ENCODE measurements at regions not wholly inside any gene's neighbourhood (a gene's known extent, or its start where the extent isn't known, plus 50 kb on each side); places are given as distances from the start of the nearest gene placed in this dataset.
A peak's percentile ranks its signal among the peaks of the same experiment; 100 is the strongest.

GRCh38 chr1:221840511-221841243 is 98.8 kb upstream of the DUSP10 start:
- no peaks in the 10 kb centered on the region for H3K36me3 ChIP-seq
- intact Hi-C loops (cut with DNase I), result no loop called here
- no peak for FAIRE-seq
- 80 to 84% methylated on average over 5 of the region's 5 CpGs for WGBS, 2 donors
- H3K9me3 ChIP-seq, result no peaks in the 10 kb centered on the region
- no peak overlapping the region for H3K4me3 ChIP-seq
- H3K4me1 ChIP-seq, result peaks cover 0 to 8% (median 7%) of the 10 kb centered on the region in 3 donors
- H3K27me3 ChIP-seq, result no peaks in the 10 kb centered on the region
- no peak for DNase-seq
- ATAC-seq, result peak in 1 of 4 donors; percentile 24
- H3K27ac ChIP-seq, result no peak overlapping the region
- TF ChIP-seq, protein P1, sequence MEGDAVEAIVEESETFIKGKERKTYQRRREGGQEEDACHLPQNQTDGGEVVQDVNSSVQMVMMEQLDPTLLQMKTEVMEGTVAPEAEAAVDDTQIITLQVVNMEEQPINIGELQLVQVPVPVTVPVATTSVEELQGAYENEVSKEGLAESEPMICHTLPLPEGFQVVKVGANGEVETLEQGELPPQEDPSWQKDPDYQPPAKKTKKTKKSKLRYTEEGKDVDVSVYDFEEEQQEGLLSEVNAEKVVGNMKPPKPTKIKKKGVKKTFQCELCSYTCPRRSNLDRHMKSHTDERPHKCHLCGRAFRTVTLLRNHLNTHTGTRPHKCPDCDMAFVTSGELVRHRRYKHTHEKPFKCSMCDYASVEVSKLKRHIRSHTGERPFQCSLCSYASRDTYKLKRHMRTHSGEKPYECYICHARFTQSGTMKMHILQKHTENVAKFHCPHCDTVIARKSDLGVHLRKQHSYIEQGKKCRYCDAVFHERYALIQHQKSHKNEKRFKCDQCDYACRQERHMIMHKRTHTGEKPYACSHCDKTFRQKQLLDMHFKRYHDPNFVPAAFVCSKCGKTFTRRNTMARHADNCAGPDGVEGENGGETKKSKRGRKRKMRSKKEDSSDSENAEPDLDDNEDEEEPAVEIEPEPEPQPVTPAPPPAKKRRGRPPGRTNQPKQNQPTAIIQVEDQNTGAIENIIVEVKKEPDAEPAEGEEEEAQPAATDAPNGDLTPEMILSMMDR (IDR thresholded peaks at IDR 0.05), result no peak

DNA sequence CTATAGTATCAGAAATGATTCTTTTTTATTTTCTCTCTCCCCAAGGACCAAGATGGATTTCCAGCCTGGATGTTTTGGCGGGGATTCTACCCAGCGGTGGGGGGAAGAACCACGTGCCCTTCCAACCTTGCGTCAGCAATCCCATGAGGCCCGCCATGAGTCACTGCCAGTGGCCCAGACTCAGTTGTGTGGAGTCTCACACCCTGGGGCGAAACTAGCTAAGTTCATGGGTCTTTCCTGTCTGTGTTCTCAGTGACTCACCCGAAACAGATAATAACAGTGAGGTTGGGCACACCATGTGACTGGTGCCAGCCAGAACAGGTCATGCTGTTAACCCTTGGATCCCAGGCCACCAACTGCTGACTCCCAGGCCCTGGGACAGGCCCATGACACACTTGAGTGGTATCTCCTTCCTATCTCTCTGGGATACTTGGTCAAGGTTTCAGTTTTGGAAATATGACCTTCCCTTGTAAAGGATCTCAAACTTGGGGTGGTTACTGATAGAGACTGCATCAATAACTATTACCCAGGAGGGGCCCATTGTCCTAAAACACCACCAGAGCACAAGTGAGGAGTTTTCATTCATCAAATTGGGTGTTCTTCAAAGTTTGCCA is 98.0 kb upstream of the DUSP10 start:
- Histone ChIP-seq H3K9me3 (no peaks in the 10 kb centered on the region), H3K27ac (peak overlapping the region in 1 of 4 donors; percentile 8), H3K4me1 (peaks cover 0 to 8% (median 7%) of the 10 kb centered on the region in 3 donors), H3K36me3 (no peaks in the 10 kb centered on the region), H3K27me3 (no peaks in the 10 kb centered on the region), H3K4me3 (no peak overlapping the region)
- DNase-seq (peak in 5 of 6 donors; percentile 33 to 81 (median 56)), ATAC-seq (peak; percentile 88 to 96 (median 91)), FAIRE-seq (no peak)
- intact Hi-C loops (cut with DNase I), result no loop called here
- TF ChIP-seq, protein P1 (IDR thresholded peaks at IDR 0.05), result no peak
- WGBS, 2 donors, result 51 to 57% methylated on average over 7 of the region's 7 CpGs

DNA sequence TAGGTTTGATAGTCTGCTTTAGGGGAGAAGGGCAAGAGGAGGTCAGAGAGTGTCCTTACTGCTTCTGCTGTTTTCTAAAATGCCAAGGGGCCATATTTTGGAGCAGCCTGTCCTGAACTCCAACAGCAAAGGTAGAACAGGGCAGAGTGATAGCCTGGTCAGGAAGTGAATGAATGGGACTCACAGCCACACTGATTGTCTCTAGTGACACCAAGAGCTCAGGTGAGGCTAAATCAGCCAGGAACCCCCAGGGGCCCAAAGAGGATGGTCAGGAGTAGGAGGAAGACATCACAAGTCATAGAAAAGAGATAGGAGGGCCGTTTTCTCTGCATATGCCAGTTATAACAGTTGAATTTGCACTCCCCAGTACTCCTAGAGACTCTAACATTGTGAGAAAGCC is 97.4 kb upstream of the DUSP10 start:
- ATAC-seq (peak; percentile 11 to 55 (median 34)), DNase-seq (no peak), FAIRE-seq (no peak)
- H3K36me3 ChIP-seq, result no peaks in the 10 kb centered on the region
- peak overlapping the region in 1 of 4 donors; percentile 8 for H3K27ac ChIP-seq
- intact Hi-C loops (cut with DNase I), result no loop called here
- H3K27me3 ChIP-seq, result no peaks in the 10 kb centered on the region
- H3K4me3 ChIP-seq, result no peak overlapping the region
- WGBS, 2 donors, result 56 to 77% methylated on average over 1 of the region's 1 CpG
- no peaks in the 10 kb centered on the region for H3K9me3 ChIP-seq
- TF ChIP-seq, protein P1 (IDR thresholded peaks at IDR 0.05), result no peak
- H3K4me1 ChIP-seq, result peaks cover 0 to 8% (median 7%) of the 10 kb centered on the region in 3 donors

- FAIRE-seq (no peak), ATAC-seq (no peak), DNase-seq (no peak)
- H3K36me3 ChIP-seq, result no peaks in the 10 kb centered on the region
- intact Hi-C loops (cut with DNase I), result no loop called here
- WGBS, 2 donors, result 88 to 93% methylated on average over 8 of the region's 8 CpGs
- H3K27ac ChIP-seq, result no peak overlapping the region
- H3K4me3 ChIP-seq, result no peak overlapping the region
- H3K9me3 ChIP-seq, result no peaks in the 10 kb centered on the region
- H3K27me3 ChIP-seq, result no peaks in the 10 kb centered on the region
- H3K4me1 ChIP-seq, result peaks cover 0 to 8% (median 7%) of the 10 kb centered on the region in 3 donors
- TF ChIP-seq, protein P1 (IDR thresholded peaks at IDR 0.05), result no peak
Observed at GRCh38 chr1:221837896-221838295, 96.0 kb upstream of the DUSP10 start.
